Activated naive CD8-positive, alpha-beta T cell (primary cell): ENCODE measurements at regions not wholly inside any gene's neighbourhood (a gene's known extent, or its start where the extent isn't known, plus 50 kb on each side); places are given as distances from the start of the nearest gene placed in this dataset.

Experiments
- H3K27ac Mint-ChIP-seq: one replicate; pipeline ENCODE4 v1.8.0; 2021; ENCODE audit warnings: mixed read lengths
- H3K27me3 Mint-ChIP-seq: one replicate; pipeline ENCODE4 v1.8.0; 2021; ENCODE audit warnings: mixed read lengths
- H3K36me3 Mint-ChIP-seq: one replicate; pipeline ENCODE4 v1.8.0; 2021; ENCODE audit warnings: mixed read lengths
- H3K4me1 Mint-ChIP-seq: one replicate; pipeline ENCODE4 v1.8.0; 2021; ENCODE audit warnings: low read depth, mixed read lengths
- H3K4me3 Mint-ChIP-seq: one replicate; pipeline ENCODE4 v1.8.0; 2021; ENCODE audit warnings: mild to moderate bottlenecking, mixed read lengths
- H3K9me3 Mint-ChIP-seq: one replicate; pipeline ENCODE4 v1.8.0; 2021; ENCODE audit warnings: low read depth, mixed read lengths

DNA sequence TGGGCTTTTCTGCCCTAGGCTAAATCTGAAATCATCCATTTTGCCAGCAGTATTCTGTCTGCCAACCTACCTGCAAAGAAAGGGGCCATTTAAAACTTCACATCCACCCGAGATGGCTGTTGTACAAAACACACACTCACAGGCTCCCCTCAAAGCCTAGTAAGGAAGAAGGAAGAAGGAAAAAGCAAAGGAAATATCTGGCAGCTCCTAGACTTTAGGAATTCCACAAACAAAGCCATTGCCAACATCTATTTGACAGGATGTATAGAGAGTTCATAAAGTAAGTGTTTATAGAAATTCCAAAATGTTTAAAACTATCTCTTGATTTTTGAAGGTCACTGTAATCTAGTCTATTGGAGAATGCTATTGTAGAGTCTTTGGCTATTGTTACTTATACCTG, 91.9 kb upstream of the THBS1 start:
- Mint-ChIP-seq H3K4me3 (no peak overlapping the region), H3K9me3 (no peaks in the 10 kb centered on the region), H3K4me1 (no peaks in the 10 kb centered on the region), H3K27me3 (peaks cover 1% of the 10 kb centered on the region), H3K36me3 (no peaks in the 10 kb centered on the region), H3K27ac (no peak overlapping the region)

- H3K4me3 Mint-ChIP-seq, result no peak overlapping the region
- no peaks in the 10 kb centered on the region for H3K36me3 Mint-ChIP-seq
- peaks cover 1% of the 10 kb centered on the region for H3K27me3 Mint-ChIP-seq
- no peaks in the 10 kb centered on the region for H3K4me1 Mint-ChIP-seq
- H3K9me3 Mint-ChIP-seq, result no peaks in the 10 kb centered on the region
- no peak overlapping the region for H3K27ac Mint-ChIP-seq
These were observed 89.6 kb upstream of the THBS1 start for GRCh38 chr15:39491115-39491885.

- Mint-ChIP-seq H3K27ac (no peak overlapping the region), H3K27me3 (peaks cover 1% of the 10 kb centered on the region)
These were observed 88.9 kb upstream of the THBS1 start for GRCh38 chr15:39491886-39492490.

GRCh38 chr15:39493424-39494067, 87.3 kb upstream of the THBS1 start:
- H3K27ac Mint-ChIP-seq, result no peak overlapping the region
- no peaks in the 10 kb centered on the region for H3K36me3 Mint-ChIP-seq
- H3K4me3 Mint-ChIP-seq, result no peak overlapping the region
- no peaks in the 10 kb centered on the region for H3K9me3 Mint-ChIP-seq
- peaks cover 4% of the 10 kb centered on the region for H3K4me1 Mint-ChIP-seq
- peaks cover 1% of the 10 kb centered on the region for H3K27me3 Mint-ChIP-seq

More at GRCh38 chr15:39491886-39492490, 88.9 kb upstream of the THBS1 start:
- no peaks in the 10 kb centered on the region for H3K36me3 Mint-ChIP-seq
- H3K9me3 Mint-ChIP-seq, result no peaks in the 10 kb centered on the region
- no peak overlapping the region for H3K4me3 Mint-ChIP-seq
- H3K4me1 Mint-ChIP-seq, result no peaks in the 10 kb centered on the region

DNA sequence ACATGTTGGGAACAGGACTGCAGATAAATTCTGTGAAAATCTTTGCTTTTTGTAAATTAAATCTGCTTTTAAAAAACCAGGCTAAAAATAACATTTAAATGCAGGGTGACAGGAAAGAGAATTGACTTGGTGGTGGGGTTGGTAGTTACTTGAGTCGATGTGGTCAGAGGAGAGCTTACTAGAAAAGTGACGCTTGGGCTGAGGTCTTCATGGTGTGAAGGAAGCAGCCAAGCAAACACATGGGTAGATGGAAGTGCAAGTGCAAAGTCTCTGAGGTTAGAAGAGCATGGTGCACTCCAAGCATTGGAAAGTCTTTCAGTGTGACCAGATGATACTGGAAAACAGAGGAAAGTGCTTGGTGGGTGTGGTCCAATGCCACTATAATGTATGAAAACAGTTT, 86.4 kb upstream of the THBS1 start:
- Mint-ChIP-seq H3K4me1 (peaks cover 4% of the 10 kb centered on the region), H3K27ac (no peak overlapping the region), H3K4me3 (no peak overlapping the region), H3K27me3 (peaks cover 1% of the 10 kb centered on the region), H3K36me3 (no peaks in the 10 kb centered on the region), H3K9me3 (no peaks in the 10 kb centered on the region)

GRCh38 chr15:39495871-39496840, 84.7 kb upstream of the THBS1 start:
- H3K27ac Mint-ChIP-seq, result no peak overlapping the region
- H3K4me1 Mint-ChIP-seq, result peaks cover 4% of the 10 kb centered on the region
- H3K9me3 Mint-ChIP-seq, result no peaks in the 10 kb centered on the region
- no peaks in the 10 kb centered on the region for H3K36me3 Mint-ChIP-seq
- H3K4me3 Mint-ChIP-seq, result no peak overlapping the region
- H3K27me3 Mint-ChIP-seq, result peaks cover 1% of the 10 kb centered on the region

- Mint-ChIP-seq H3K4me3 (no peak overlapping the region), H3K9me3 (no peaks in the 10 kb centered on the region), H3K36me3 (no peaks in the 10 kb centered on the region), H3K4me1 (peaks cover 4% of the 10 kb centered on the region), H3K27ac (no peak overlapping the region), H3K27me3 (peaks cover 1% of the 10 kb centered on the region)
These were observed 83.7 kb upstream of the THBS1 start for GRCh38 chr15:39497016-39497758.

DNA sequence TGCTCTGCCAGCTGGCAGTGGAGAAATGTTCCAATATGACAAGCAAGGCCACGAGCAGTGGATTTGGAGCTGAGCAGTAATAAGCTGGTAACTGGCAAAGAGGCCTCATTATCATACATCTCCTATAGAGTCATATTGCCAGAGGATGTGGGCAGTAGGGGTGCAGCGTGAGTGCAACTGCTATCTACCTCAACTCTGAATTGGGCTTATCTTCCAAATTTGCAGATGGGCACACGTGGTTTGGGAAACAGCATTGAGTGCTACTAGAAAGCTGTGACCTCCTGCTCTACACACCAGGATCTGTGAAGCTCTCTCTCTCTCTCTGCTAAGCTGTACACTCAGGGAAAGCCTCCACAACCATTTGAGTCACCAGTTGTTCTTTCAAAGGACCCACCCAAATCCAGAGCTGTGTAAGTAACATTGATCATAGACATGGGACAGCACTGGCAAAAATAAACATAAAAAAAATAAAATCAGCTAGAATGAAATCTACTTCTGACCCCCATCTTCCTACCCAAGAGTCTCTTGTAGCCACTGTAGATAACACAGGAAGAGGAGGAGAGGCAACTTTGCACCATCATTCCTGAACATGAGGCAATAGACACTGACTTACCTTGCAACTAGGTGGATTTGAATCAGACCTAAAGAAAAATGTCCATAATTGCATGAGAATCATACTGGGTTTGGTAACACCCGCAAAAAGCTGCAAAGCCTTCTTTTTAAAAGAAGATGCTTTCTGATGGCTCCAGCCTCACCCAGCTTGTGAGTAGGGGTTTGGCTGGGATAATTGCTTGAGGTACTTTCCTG, 82.9 kb upstream of the THBS1 start:
- no peaks in the 10 kb centered on the region for H3K27me3 Mint-ChIP-seq
- no peaks in the 10 kb centered on the region for H3K9me3 Mint-ChIP-seq
- no peak overlapping the region for H3K4me3 Mint-ChIP-seq
- peaks cover 4% of the 10 kb centered on the region for H3K4me1 Mint-ChIP-seq
- H3K36me3 Mint-ChIP-seq, result no peaks in the 10 kb centered on the region
- no peak overlapping the region for H3K27ac Mint-ChIP-seq

DNA sequence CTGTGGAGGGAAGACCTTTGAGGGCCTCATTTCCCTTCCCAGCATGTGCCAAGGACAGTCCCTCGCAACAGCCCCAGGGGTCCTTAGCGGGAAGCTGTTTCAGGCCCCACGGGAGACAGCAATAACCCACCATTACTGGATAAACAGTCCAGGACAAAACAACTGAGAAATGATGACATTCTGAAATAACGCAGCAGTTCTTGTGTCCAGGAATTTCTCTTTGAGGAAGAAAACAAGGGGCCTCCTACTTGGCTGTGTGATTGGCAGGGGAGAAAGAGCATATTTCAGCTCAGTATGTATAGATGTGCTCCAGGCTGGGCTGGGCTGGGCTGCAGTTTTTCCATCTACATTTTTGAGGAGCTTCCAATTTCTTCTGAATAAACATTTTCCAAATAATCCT, 82.2 kb upstream of the THBS1 start:
- H3K27me3 Mint-ChIP-seq, result no peaks in the 10 kb centered on the region
- no peak overlapping the region for H3K27ac Mint-ChIP-seq
- no peak overlapping the region for H3K4me3 Mint-ChIP-seq
- H3K9me3 Mint-ChIP-seq, result no peaks in the 10 kb centered on the region
- H3K4me1 Mint-ChIP-seq, result peaks cover 4% of the 10 kb centered on the region
- H3K36me3 Mint-ChIP-seq, result no peaks in the 10 kb centered on the region

DNA sequence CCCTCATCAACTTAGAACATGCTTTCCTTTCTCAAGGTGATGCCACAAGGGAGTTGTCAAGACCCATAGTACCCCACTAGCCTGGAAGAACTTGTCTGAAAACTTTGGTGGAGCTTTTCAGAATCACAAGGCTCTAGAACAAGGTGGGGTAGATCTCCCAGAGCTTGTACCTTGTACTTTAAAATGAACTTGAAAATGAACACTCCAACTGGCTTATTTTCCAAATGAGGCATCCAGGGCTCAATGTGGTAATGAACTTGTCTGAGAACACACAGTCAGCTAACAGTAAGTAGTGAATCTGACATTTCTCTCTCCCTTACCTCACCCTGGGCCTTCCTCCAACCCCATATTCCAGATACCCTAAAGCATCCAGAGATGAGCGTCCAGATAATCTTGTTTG, 81.8 kb upstream of the THBS1 start:
- H3K36me3 Mint-ChIP-seq, result no peaks in the 10 kb centered on the region
- no peaks in the 10 kb centered on the region for H3K9me3 Mint-ChIP-seq
- H3K4me1 Mint-ChIP-seq, result peaks cover 4% of the 10 kb centered on the region
- no peak overlapping the region for H3K4me3 Mint-ChIP-seq
- no peak overlapping the region for H3K27ac Mint-ChIP-seq
- no peaks in the 10 kb centered on the region for H3K27me3 Mint-ChIP-seq

DNA sequence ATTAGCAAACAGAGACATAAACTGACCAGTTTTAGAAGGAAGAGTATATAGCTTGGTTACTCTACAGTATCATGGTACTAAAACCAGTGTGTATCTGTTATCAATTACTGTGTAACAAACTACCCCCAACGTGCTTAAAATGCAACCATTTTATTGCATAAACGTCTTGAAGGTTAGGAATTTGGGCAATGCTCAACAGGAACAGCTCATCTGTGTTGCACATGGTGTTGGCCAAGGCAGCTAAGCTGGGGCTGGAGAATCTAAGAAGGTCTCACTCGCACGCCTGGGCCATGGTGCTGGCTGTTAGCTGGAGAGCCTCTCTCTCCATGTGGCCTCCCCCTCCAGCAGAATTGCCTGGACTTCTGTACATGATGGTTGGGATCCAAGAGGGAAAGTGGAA, 81.2 kb upstream of the THBS1 start:
- H3K27me3 Mint-ChIP-seq, result no peaks in the 10 kb centered on the region
- H3K4me3 Mint-ChIP-seq, result no peak overlapping the region
- peaks cover 4% of the 10 kb centered on the region for H3K4me1 Mint-ChIP-seq

DNA sequence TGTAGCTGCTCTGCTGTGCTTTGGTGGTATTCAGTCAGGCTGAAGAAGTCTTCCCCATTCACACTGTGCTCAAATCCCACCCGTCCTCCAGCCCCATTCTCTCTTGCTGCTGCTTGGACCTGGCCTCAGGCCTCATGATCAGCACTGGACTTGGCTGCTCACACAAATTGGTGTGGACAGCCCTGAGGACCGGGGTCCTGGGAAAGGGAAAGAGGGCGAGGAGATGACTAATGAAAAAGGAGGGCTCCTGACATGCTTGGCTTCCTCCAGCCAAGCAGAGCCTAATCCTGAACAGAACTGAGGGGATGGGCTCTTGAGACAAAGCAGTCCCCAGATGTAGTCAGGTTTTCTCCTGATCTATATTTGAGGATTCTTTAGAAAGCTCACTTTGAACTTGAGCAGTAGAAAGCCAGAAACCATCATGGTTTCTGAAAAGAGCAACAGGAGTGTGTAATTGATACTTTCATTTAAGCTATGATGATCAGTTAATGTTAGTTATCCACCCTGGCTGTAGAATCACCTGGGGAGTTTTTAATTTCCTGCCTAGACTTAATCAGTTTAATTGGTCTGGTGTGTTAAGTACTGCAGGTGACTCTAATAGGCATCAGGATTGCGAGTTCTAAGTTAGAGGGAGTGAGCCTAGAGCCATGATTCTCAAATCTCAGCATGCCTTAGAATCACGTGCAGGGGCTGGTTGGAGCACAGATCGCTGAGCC, 79.4 kb upstream of the THBS1 start:
- H3K36me3 Mint-ChIP-seq, result no peaks in the 10 kb centered on the region
- H3K27me3 Mint-ChIP-seq, result no peaks in the 10 kb centered on the region
- no peak overlapping the region for H3K4me3 Mint-ChIP-seq

More for the DNA sequence above, 81.2 kb upstream of the THBS1 start:
- Mint-ChIP-seq H3K9me3 (no peaks in the 10 kb centered on the region), H3K36me3 (no peaks in the 10 kb centered on the region), H3K27ac (no peak overlapping the region)

GRCh38 chr15:39502082-39502447, 78.8 kb upstream of the THBS1 start:
- peaks cover under 1% of the 10 kb centered on the region for H3K27me3 Mint-ChIP-seq

More for the DNA sequence above, 79.4 kb upstream of the THBS1 start:
- no peak overlapping the region for H3K27ac Mint-ChIP-seq
- H3K4me1 Mint-ChIP-seq, result peaks cover 4% of the 10 kb centered on the region
- no peaks in the 10 kb centered on the region for H3K9me3 Mint-ChIP-seq

More at GRCh38 chr15:39502082-39502447, 78.8 kb upstream of the THBS1 start:
- Mint-ChIP-seq H3K4me3 (no peak overlapping the region), H3K4me1 (peaks cover 4% of the 10 kb centered on the region), H3K9me3 (no peaks in the 10 kb centered on the region), H3K27ac (no peak overlapping the region), H3K36me3 (no peaks in the 10 kb centered on the region)
